ENCODE measurements at regions not wholly inside any gene's neighbourhood (a gene's known extent, or its start where the extent isn't known, plus 50 kb on each side); places are given as distances from the start of the nearest gene placed in this dataset.
"Not testable (repeated sequence)": the region's sequence is repeated elsewhere in the genome, so short reads cannot be mapped to it uniquely, and the experiment has no call there.

- no peak overlapping the region for H3K27ac Mint-ChIP-seq
- CTCF ChIA-PET: no interaction called here
- Histone ChIP-seq H3K4me1 (ENCODE audit: insufficient read depth, low read length) (peaks cover 32% of the 10 kb centered on the region), H3K9me3 (ENCODE audit: control insufficient read depth in 1 of 2, insufficient read depth in 1 of 2, low read length in 2 of 2) (peaks cover 7 to 22% of the 10 kb centered on the region in 2 experiments), H3K36me3 (ENCODE audit: insufficient read depth, low read length) (no peaks in the 10 kb centered on the region), H3K27ac (ENCODE audit: low read depth in 1 of 2, low read length in 2 of 2) (no peak overlapping the region), H3K27me3 (ENCODE audit: control insufficient read depth in 1 of 2, insufficient read depth in 2 of 2, low read length in 2 of 2) (peaks cover 33 to 51% of the 10 kb centered on the region in 2 experiments), H3K4me3 (ENCODE audit: low read length) (no peak overlapping the region)
- no peak for TF ChIP-seq CTCF (IDR thresholded peaks at IDR 0.05)
- no peak overlapping the region for H3K4me3 Mint-ChIP-seq
- no peaks in the 10 kb centered on the region for H3K36me3 Mint-ChIP-seq (ENCODE audit: low read depth)
- POLR2A ChIA-PET: interaction anchor here (1.0 kb wide), 1 partner anchor 113 kb away, joined by 4 read pairs; the partner anchor contains the start of gene PELI2
- H3K4me1 Mint-ChIP-seq (ENCODE audit: low read depth): peaks cover 31% of the 10 kb centered on the region
- ATAC-seq (ENCODE audit: poor library complexity): peak; percentile 60
- DNase-seq: peak in 5 of 14 experiments; percentile 3 to 67 (median 32)
- H3K27me3 Mint-ChIP-seq: peaks cover 86% of the 10 kb centered on the region
- H3K9me3 Mint-ChIP-seq: peaks cover 3% of the 10 kb centered on the region
- intact Hi-C loops (cut with DNase I, micrococcal nuclease): no loop called here
These were observed 113.4 kb upstream of the PELI2 start for GRCh38 chr14:56004786-56005185.

DNA sequence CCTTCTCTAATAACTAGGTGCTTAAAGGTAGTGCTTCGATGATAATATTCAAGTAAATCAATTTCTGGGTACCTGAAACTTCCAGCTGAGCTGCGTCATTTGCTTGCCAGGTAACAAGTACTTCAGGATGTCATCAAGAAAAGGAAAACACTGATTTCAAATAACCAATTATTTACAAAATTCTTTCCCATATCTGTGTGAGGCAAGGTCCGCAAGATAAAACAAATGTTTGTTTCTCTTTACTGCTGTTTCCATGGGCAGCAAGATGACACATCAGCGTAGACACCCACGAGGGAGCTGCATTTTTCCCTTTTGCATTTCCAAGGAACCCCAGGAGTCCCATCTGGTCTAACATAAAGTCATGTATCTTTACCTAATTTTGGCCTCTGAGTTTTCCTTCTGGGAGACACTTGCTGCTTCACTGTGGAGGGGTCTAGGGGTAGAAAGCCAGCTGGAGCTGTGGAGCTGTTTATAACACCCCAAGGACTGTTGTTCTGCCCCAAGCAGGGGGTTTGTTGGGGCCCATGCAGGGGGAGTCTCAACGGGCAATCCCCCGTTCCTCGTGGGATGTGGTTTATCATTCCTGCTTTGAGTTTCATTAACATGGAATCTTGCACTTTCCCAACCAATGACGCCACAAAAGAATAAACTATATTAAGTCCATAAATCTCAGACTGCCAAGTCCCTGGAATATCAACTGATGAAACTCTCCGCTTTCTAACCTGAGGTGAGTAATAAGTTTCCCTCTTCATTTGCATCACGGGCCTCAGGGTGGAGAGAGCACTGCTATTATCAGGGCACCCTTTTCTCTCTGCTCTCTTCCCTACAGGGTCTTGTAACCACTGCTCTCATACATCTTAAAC is 112.8 kb upstream of the PELI2 start:
- Histone ChIP-seq H3K4me1 (ENCODE audit: insufficient read depth, low read length) (peaks cover 32% of the 10 kb centered on the region), H3K36me3 (ENCODE audit: insufficient read depth, low read length) (no peaks in the 10 kb centered on the region), H3K4me3 (ENCODE audit: low read length) (no peak overlapping the region), H3K27ac (ENCODE audit: low read depth in 1 of 2, low read length in 2 of 2) (no peak overlapping the region), H3K27me3 (ENCODE audit: control insufficient read depth in 1 of 2, insufficient read depth in 2 of 2, low read length in 2 of 2) (peaks cover 30 to 48% of the 10 kb centered on the region in 2 experiments), H3K9me3 (ENCODE audit: control insufficient read depth in 1 of 2, insufficient read depth in 1 of 2, low read length in 2 of 2) (peaks cover 6 to 15% of the 10 kb centered on the region in 2 experiments)
- CTCF ChIA-PET: no interaction called here
- Mint-ChIP-seq H3K4me1 (ENCODE audit: low read depth) (peaks cover 31% of the 10 kb centered on the region), H3K4me3 (no peak overlapping the region), H3K9me3 (peaks cover 3% of the 10 kb centered on the region), H3K36me3 (ENCODE audit: low read depth) (no peaks in the 10 kb centered on the region), H3K27ac (no peak overlapping the region), H3K27me3 (peaks cover 86% of the 10 kb centered on the region)
- ATAC-seq (ENCODE audit: poor library complexity) (no peak), DNase-seq (no peak)
- POLR2A ChIA-PET: interaction anchor here (1.0 kb wide), 1 partner anchor 113 kb away, joined by 4 read pairs; the partner anchor contains the start of gene PELI2
- intact Hi-C loops (cut with DNase I, micrococcal nuclease): no loop called here
- TF ChIP-seq CTCF (IDR thresholded peaks at IDR 0.05): no peak

DNA sequence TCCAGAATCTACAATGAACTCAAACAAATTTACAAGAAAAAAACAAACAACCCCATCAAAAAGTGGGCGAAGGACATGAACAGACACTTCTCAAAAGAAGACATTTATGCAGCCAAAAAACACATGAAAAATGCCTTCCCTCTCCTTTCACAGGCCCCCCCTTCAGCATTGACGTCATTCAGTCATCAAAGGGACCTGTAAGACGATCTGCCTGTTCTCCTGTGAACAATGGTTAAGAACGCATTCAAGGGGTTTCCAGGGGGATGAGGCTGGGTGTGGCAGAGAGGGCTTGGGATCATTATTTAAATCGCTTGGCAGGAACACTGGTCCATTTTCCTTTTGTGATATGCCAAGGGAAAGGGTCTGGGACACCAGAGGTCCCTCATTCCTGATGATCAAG is 110.7 kb upstream of the PELI2 start:
- H3K36me3 Mint-ChIP-seq (ENCODE audit: low read depth); CTCF ChIA-PET; H3K27ac ChIP-seq (ENCODE audit: low read depth in 1 of 2, low read length in 2 of 2); H3K36me3 ChIP-seq (ENCODE audit: insufficient read depth, low read length); POLR2A ChIA-PET; ATAC-seq (ENCODE audit: poor library complexity); H3K9me3 ChIP-seq (ENCODE audit: control insufficient read depth in 1 of 2, insufficient read depth in 1 of 2, low read length in 2 of 2); intact Hi-C loops (cut with DNase I, micrococcal nuclease); H3K27ac Mint-ChIP-seq; H3K9me3 Mint-ChIP-seq; H3K4me3 ChIP-seq (ENCODE audit: low read length); DNase-seq; H3K4me3 Mint-ChIP-seq: not testable (repeated sequence)
- Mint-ChIP-seq H3K4me1 (ENCODE audit: low read depth) (peaks cover 29% of the 10 kb centered on the region), H3K27me3 (peaks cover 82% of the 10 kb centered on the region)
- H3K4me1 ChIP-seq (ENCODE audit: insufficient read depth, low read length): peaks cover 24% of the 10 kb centered on the region
- H3K27me3 ChIP-seq (ENCODE audit: control insufficient read depth in 1 of 2, insufficient read depth in 2 of 2, low read length in 2 of 2): peaks cover 28 to 35% of the 10 kb centered on the region in 2 experiments
